HEK293T (cell line): ENCODE measurements at regions not wholly inside any gene's neighbourhood (a gene's known extent, or its start where the extent isn't known, plus 50 kb on each side); places are given as distances from the start of the nearest gene placed in this dataset.

ENCODE experiments used
- ARNT ChIP-seq: fragments of 450-650 bp; IDR thresholded peaks from 2 replicates; pipeline ENCODE4 v1.6.1; 2017; ENCODE audit warnings: mild to moderate bottlenecking
- ELF4 ChIP-seq: fragments of 450-650 bp; IDR thresholded peaks from 2 replicates; pipeline ENCODE4 v1.6.1; 2017; ENCODE audit warnings: antibody characterized with exemption
- FOXA1 ChIP-seq: fragments of 450-650 bp; IDR thresholded peaks from 2 replicates; pipeline ENCODE4 v1.6.1; 2016; ENCODE audit warnings: mild to moderate bottlenecking
- FOXK2 ChIP-seq: fragments of 450-650 bp; IDR thresholded peaks from 2 replicates; pipeline ENCODE4 v1.6.1; 2016; ENCODE audit warnings: mild to moderate bottlenecking
- FOXM1 ChIP-seq: fragments of 450-650 bp; IDR thresholded peaks from 2 replicates; pipeline ENCODE4 v1.6.1; 2017; ENCODE audit warnings: mild to moderate bottlenecking, borderline replicate concordance
- HDGF ChIP-seq: fragments of 450-650 bp; IDR thresholded peaks from 2 replicates; pipeline ENCODE4 v1.6.1; 2017; ENCODE audit warnings: antibody characterized with exemption, borderline replicate concordance
- L3MBTL2 ChIP-seq: fragments of 450-650 bp; conservative IDR thresholded peaks from 2 replicates; pipeline ENCODE4 v1.6.1; 2016; ENCODE audit warnings: mild to moderate bottlenecking
- LEF1 ChIP-seq: fragments of 450-650 bp; IDR thresholded peaks from 2 replicates; pipeline ENCODE4 v1.6.1; 2017; ENCODE audit warnings: mild to moderate bottlenecking, borderline replicate concordance
- SP1 ChIP-seq: fragments of 450-650 bp; IDR thresholded peaks from 2 replicates; pipeline ENCODE4 v1.6.1; 2017
- SUZ12 ChIP-seq: fragments of 450-650 bp; IDR thresholded peaks from 2 replicates; pipeline ENCODE4 v1.6.1; 2016; ENCODE audit warnings: mild to moderate bottlenecking

DNA sequence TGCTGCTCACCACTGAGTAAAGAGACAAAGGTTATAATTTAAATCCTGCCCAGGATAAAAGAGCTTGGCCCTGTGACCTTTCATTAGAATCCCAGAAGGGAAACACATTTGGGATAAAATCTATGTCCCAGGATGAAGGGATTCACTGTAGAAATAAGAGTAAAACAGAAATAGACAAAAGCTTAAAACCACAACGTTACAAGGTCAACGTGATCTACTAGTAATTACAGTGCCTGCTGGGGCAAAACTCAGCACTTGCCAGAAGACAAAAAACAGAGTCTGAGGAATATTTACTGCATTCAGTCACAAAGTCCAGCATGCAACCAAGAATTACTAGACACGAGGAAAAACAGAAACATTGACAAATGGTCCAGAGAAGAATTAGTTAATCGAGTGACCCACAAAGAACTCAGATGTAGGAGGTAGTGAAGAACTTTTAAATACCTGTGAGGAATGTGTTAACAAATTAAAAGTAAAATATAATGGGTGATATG is 982.3 kb downstream of the GATA3 start:
- no peak for TF ChIP-seq FOXA1
- no peak for TF ChIP-seq FOXM1
- TF ChIP-seq HDGF, result no peak
- TF ChIP-seq SUZ12, result no peak
- no peak for TF ChIP-seq LEF1
- TF ChIP-seq ARNT, result no peak
- no peak for TF ChIP-seq FOXK2
- TF ChIP-seq ELF4, result no peak
- TF ChIP-seq L3MBTL2, result no peak
- no peak for TF ChIP-seq SP1
